Loucy (cell line): ENCODE measurements at regions not wholly inside any gene's neighbourhood (a gene's known extent, or its start where the extent isn't known, plus 50 kb on each side); places are given as distances from the start of the nearest gene placed in this dataset.

Experiments
- CTCF ChIP-seq: fragments of 200-600 bp; sonication (generic); conservative IDR thresholded peaks from 2 replicates; pipeline ENCODE4 v1.5.1; 2014; ENCODE audit warnings: mild to moderate bottlenecking, antibody characterized with exemption, low read length
- EZH2phosphoT487 ChIP-seq: fragments of 200-600 bp; IDR thresholded peaks from 2 replicates; pipeline ENCODE4 v1.6.1; 2018; ENCODE audit warnings: antibody characterized with exemption, mild to moderate bottlenecking, moderate library complexity, borderline replicate concordance

GRCh38 chr10:78732381-78732780, 336.4 kb upstream of the ZMIZ1 start:
- TF ChIP-seq CTCF (no peak), EZH2phosphoT487 (no peak)
